HG02885 (cell line): ENCODE measurements at regions not wholly inside any gene's neighbourhood (a gene's known extent, or its start where the extent isn't known, plus 50 kb on each side); places are given as distances from the start of the nearest gene placed in this dataset.

Source experiments
- ATAC-seq: cut with Tn5 transposase; IDR thresholded peaks from one replicate; pipeline ENCODE4 v1.9.1; 2021; ENCODE audit warnings: mild to moderate bottlenecking; ENCODE audit not compliant: unreplicated experiment, poor library complexity

DNA sequence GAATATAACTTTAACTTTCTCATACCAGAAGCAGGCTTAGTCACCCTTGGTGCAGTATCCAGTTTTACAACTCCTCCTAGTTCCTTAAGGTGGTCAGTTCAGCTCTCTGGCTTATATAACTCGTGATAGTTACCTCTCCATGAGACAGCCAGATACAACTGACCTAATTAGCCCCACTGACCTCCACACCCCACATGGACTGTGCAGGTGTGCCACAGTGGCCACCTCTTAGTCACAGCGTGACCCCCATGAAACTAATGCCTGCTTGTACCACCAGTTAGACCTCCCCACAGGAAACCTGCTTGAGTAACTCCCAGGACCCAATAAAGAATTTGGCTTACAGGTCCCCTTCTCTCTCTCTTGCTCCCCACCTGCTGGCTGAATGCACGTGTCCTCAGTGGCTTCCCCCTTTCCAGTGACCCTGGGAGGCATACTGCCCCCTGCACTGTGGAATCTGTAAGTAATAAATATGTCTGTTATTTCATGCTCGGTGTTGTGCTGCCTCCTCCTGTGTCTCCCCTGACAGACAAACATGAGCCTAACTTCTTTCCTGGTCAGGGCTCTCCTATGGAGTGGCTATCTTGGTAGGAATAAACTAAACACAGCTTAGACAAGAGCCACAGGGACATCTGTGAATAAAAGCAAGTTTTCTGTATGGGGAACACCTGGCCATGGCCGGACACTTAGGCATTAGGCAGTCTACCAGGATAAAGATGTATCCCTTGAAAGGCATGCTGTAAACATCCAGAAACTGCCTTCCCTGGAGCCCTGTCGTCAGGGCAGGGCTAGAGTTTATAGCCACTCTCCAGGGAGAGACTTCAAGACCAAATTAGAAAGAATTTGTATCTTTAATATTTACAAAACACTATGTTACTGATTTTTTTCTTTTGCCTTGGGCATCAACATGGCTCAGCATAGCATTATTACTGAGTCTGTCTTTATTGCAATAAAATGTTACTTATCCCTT lies 209.7 kb upstream of the BOD1L1 start:
- ATAC-seq: no peak

- ATAC-seq: no peak
Observed at GRCh38 chr4:13840502-13841190, 213.1 kb upstream of the BOD1L1 start.

DNA sequence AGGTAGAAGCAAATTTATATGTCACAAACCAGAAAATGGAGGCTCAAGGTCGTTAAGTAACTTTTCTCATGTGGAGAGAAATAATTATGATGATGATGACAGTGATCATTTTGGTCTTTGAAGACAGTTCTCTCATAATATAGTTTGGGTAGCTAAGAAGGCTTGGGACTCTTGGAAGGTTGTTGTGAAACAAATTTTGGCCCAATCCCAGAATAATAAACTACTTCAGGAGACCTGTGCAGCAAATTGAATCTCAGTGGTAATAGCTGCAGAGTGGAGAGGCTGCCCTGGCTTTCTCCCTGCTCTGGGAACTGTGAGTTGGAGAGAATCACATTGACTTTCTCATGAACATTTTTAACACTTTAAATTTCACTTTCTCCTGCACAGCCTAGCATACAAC lies 217.2 kb upstream of the BOD1L1 start:
- ATAC-seq: no peak

GRCh38 chr4:13849778-13850177 lies 222.3 kb upstream of the BOD1L1 start:
- no peak for ATAC-seq

DNA sequence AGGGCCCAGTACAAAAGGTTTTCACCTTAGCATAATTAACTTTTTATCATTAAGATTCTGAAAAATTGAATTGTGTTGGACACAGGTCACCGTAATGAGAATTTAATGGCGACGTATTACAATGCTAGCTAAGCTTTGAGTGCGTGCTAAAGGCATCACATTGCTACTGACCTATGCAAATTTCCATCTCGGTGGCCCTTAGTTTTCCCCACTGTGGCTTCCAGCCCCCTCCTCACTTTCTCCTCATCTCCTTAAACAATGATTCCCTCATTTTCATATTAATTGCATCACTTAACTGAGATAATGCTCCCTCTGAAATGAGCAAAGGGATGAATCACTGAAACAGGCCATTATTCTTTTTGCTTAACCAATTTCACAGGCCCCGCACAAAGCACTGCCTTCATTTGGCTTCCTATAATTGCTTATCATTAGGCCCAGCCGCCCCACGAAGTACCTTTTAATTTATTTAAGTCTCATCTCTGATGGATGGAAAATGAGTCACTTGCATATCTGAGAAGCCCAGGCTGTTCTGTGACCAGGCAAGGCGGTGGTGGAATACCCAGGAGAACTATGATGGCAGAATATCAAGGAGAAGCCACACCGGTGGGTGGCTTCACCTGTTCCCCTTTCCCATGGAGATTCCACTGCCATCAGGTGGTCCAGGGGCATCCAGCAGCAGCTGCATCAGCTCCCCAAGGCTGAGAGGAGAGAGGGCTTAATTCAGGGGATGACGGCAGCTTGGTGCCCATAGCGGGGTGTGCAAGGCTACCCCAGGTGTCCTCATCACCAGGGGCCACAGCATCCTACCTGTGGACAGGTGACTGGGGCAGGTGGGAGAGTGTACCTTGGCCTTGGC lies 223.8 kb upstream of the BOD1L1 start:
- no peak for ATAC-seq

- ATAC-seq: no peak
Observed at GRCh38 chr4:13852411-13852810, 224.9 kb upstream of the BOD1L1 start.

GRCh38 chr4:13856387-13856786 lies 228.9 kb upstream of the BOD1L1 start:
- ATAC-seq: no peak

DNA sequence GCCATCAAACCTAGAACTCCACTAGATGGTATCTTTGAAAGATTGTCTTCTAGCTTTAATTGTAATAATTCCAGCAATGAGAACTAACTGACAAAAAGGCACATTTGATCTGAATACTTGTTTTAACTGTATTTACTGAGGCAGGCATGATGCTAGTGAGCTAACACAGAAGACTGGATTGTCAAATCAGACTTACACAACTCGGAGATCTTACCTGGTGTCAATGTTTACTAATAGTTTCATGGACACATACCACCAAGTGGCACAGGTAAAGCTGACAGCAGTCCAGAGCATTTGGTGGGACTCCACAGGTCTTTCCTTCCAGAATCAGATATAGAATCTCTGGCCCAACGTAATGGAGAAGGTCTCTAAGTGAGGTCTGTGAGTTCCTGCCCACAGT lies 229.9 kb upstream of the BOD1L1 start:
- no peak for ATAC-seq

GRCh38 chr4:13857800-13858199 lies 230.3 kb upstream of the BOD1L1 start:
- no peak for ATAC-seq

GRCh38 chr4:13859423-13859822 lies 231.9 kb upstream of the BOD1L1 start:
- no peak for ATAC-seq

GRCh38 chr4:13860126-13860525 lies 232.6 kb upstream of the BOD1L1 start:
- no peak for ATAC-seq

- no peak for ATAC-seq
Observed at GRCh38 chr4:13865871-13866669, 238.5 kb upstream of the BOD1L1 start.

DNA sequence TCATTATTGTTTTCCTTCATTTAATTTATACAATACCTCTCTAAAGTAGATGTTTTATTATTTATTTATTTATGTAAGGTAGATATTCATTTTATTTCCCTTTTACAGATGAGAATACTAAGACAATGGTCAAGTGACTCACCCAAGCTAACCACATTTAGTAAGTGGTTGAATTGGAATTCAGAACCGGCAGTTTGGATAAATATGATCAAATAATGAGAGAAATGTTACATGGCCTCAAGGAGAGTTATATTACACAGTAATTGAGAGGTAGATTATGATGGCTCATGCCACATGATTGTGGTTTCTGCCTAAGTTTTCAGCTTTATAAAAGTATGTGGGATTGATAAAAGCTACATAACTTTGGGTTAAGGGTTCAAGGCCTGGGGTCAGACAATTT lies 239.4 kb upstream of the BOD1L1 start:
- ATAC-seq: no peak

- ATAC-seq: no peak
Observed at GRCh38 chr4:13872155-13872554, 244.6 kb upstream of the BOD1L1 start.

DNA sequence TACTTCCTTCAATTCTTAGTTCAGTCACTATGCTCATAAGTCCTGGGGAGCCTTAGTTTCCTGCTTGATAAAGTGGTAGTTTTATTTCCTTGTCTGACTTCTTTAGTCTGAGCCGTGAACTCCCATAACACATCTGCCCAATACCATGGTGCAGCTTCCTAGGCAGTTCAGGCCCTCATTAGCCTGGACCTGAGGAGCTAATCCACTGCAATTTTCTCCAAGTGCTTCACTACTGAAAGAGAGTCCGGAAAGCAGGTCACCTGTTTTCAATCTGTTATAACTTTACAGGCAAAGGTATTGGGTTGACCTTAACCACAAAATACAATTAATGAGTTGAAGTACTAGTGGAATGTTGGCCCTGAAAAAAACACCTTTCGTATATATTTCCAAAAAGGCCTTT lies 245.4 kb upstream of the BOD1L1 start:
- ATAC-seq: no peak

DNA sequence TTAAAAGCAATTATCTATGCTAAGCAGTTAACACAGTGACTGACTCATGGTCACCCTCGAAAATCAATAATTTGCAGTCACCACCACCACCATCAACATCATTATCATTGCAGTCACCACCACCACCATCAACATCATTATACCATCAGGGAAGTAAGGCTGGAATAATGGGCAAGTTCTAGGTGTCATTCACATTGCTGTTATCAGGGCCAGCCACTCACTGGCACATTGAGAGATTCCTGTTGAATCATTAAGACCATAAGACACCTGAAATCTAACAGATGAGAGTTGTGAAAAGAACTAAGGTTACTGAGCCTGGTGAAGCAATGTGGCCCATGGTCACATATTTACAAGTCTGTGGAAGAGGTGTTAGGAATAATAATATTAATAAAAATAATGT lies 247.7 kb upstream of the BOD1L1 start:
- ATAC-seq: no peak

DNA sequence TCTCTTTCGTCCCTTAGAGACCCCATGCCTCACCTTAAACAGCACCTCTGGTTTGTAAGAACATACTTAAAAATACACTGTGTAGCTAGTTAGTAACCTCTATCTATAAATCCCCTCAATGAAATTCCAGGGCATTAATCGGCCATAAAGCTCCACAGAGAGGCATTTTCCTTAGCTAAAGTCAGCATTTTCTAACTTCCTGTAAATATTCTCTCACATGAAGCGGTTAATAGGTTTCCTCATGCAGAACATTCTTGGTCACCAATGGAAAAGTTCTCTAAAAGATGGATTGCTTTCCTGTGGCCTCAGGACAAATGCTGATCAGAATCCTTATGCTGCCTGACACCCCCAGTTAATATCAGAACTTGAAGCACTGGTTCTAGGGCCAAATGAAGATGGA lies 248.6 kb upstream of the BOD1L1 start:
- ATAC-seq: no peak

DNA sequence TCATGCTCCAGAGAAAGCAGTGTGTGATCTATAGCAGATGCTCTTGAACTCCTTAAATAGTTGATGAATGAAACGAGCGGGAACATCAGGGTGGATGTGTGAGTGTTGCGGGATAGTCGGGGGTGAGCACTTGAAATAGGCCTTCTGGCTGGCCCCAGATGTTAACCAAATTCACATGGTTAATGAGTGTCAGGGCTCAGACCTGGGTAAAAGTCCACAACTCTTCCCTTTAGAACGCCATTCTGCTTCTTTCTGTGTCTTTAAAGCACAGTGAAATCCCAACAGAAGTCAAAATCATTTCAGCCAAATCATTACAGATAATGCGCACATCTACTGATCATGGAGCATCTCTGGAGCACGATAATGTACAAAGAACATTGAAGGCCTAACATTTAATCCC lies 249.4 kb upstream of the BOD1L1 start:
- ATAC-seq: no peak

DNA sequence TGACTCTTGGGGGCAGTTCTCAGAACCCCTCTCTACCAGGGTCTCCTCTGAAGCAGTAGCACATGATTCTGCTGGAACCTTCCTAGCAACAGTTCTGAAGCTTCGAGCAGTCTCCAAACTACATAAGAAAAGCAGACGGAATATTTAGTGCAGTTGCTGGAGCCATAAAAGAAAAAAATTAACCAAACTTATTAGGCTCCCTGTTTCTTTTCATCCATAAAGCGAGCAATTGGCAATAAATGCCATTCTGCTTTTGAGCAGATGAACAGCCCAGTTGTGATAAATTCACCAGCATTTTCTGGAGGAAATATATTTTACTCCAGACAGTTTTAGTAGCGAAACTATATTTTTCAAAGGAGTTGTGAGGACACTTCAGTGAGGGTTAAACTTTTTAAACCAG lies 250.1 kb upstream of the BOD1L1 start:
- ATAC-seq: no peak

DNA sequence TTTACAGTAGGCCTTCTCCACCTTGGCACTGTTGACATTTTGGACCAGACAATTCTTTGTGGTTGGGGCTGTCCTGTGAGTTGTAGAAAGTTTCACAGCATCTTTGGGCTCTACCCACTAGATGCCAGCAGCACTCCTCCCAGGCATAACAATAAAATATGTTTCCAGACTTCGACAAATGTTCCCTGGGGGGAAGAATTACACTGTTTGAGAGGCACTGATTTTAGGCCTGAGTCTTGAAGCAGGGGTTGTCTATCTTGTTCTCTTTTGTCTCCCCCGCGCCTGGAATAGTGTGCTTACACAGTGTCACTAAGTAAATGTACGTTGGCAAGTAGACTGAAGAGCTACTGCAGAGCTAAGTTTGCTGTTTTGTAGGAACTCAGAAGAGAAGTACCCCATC lies 254.4 kb upstream of the BOD1L1 start:
- ATAC-seq: no peak
